Stimulated activated CD4-positive, alpha-beta T cell treated with anti-CD3 and anti-CD28 coated beads, TNF-alpha, amount 100 ng/mL, for 48 hours (primary cell): ENCODE measurements at regions not wholly inside any gene's neighbourhood (a gene's known extent, or its start where the extent isn't known, plus 50 kb on each side); places are given as distances from the start of the nearest gene placed in this dataset.
"Not testable (repeated sequence)": the region's sequence is repeated elsewhere in the genome, so short reads cannot be mapped to it uniquely, and the experiment has no call there.

Source experiments
- DNase-seq, 3 donors: peaks; one replicate each; pipeline ENCODE4 v3.0.0-alpha.2; 2020; ENCODE audit warnings: low read depth in 3 of 3

DNA sequence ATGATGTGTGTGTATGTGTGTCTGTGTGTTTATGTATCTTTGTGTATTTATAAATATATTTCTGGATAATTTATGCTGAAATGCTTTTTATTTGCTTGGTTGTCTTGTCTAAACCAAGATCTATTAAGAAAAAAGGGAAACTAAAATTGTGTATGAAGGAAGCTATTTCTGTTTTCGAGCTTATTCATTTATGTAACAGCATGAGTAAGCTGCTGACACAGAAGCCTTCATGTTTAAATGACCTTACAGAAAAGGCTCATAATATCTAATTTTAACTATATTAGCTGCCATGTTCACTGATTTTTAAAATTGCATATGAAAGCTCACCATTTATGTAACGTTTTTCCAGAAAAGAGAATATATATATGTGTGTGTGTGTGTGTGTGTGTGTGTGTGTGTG, 392.8 kb downstream of the PTH2R start:
- no peak for DNase-seq

GRCh38 chr2:208800887-208801286, 394.3 kb downstream of the PTH2R start:
- not testable (repeated sequence) for DNase-seq

- DNase-seq, result no peak
Observed at GRCh38 chr2:208807756-208808155, 401.2 kb downstream of the PTH2R start.

- not testable (repeated sequence) for DNase-seq
Observed at GRCh38 chr2:208811885-208812284, 405.3 kb downstream of the PTH2R start.

DNA sequence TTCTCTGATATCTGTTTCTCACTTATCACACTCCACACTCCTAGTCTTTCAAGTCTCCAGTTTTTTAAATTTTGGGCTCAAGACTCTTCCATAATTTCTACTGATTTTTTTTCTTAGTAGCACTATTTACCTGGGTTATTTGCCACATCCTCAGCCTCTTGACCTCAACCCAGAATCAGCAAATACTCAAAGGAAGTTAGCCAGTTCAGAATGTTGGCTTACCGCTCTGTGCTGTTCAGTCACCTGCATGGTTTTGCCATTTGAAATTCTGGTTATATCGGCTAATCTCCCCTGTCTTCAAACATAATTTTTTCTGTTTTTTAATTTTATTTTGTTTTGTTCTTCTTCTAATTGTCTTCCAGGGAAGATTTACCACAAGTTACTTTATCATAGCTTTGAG, 412.6 kb downstream of the PTH2R start:
- no peak for DNase-seq

DNA sequence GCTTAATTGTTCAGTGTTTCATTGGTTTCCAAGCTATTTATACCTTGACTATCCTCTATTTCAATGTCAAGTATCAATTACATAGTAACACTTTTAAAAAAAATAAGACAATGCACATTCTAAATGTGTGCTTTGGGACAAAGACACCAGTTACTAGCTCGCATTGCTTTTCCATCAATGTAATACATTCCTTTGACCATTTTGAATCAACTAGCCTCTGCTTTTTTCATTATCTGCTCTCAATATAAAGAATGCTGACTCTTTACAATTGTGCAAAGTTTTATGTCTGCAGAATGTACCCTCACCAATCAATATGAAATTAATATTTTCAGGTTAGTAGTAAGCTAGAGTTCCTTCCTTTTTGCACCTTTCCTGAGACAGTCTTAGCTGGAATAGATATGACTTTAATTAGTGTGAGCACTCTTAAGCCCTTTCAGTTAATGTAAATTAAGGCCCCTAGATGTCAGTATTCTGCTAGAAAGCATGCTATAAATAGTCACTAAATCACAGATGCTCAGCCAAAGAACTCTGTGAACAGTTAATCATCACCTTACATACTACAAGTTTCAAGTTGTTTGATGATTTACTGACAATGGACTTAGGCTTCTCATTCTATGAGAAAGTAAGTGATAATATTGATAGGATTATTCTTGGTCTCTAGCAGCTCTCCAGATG, 413.6 kb downstream of the PTH2R start:
- DNase-seq, result no peak

DNA sequence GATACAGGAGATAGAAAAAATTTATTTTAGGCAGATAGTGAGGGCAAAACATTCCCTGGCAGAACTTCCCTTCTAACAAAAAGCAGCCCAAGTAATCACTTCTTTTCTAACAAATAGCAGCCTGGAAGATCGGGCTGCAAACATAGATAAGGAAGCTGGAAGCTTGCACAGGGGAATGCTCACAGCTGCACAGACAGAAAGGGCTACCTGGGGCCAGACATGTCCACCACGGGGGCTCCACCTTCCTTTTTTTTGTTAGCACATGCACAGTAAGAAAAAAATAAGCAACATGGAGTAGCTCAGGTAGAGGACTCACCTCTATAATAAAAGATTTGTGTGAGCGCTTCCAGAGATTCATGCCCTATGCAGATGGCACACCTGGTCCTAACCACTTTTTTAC, 420.5 kb downstream of the PTH2R start:
- no peak for DNase-seq

DNA sequence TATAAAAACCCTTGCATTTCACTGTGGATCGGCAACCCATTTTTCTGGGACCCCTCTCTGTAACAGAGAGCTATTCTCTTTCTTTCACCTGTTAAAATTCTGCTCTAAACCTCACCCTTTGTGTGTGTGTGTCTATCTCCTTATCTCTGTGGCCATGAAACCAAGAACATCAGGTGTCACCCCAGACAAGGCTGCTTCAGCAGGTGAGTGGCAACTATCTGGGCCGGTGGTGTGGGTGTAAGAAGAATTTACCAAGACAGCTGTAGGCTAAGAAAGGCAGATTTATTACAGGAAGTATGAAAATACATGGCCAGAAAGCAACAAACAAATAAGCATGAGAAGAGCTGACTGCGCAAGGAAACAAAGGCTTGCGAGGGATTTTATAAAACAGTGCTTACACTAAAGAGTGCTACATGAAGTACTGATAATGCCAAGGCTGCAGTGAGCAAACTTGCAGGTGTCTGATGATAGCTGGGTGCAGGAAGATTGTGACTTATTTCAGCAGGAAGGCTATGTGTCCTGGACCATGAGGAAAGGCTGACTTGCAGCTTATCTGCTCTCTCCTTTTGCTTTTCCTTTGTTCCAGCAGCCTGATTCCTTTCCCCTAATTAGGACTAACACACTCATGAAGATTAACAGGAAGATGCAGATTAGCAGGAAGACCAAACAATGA, 421.1 kb downstream of the PTH2R start:
- DNase-seq, result no peak

DNA sequence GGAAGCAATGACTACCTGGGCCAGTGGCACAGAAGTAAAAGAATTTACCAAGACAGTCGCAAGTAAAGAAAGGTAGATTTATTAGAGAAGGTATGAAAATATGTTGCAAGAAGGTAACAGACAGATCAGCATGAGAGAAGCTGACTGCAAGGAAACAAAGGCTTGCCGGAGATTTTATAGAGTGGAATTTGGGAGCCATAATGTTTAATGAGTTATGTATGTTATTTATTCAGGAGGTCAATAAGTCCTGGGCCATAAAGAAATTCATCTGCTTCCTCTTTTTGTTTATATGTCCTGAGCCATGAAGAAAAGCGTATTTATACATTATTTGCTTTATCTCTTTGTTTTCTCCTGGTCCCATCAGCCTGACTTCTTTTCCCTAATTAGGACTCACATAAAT, 423.6 kb downstream of the PTH2R start:
- DNase-seq, result no peak

DNA sequence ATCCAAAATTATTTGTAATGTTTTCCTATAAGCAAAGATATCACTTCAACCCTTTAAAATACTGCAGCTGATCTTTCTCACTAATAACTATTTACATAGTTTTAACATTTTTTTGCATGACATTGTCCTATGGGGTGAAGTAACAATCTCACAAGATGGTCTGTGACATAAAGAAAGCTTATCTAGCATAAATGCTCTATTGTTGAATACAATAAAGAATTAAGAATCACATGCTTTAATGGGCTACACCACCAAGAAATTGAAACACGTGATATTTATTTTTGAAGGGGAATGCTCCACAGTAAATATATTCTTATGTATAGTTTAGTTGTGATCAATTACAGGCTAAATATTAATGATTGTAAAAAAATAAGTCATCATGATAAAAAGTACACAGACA, 441.1 kb downstream of the PTH2R start:
- no peak for DNase-seq

- DNase-seq, result no peak
Observed at GRCh38 chr2:208854717-208855116, 448.1 kb downstream of the PTH2R start.

GRCh38 chr2:208867374-208867773, 460.8 kb downstream of the PTH2R start:
- no peak for DNase-seq

DNA sequence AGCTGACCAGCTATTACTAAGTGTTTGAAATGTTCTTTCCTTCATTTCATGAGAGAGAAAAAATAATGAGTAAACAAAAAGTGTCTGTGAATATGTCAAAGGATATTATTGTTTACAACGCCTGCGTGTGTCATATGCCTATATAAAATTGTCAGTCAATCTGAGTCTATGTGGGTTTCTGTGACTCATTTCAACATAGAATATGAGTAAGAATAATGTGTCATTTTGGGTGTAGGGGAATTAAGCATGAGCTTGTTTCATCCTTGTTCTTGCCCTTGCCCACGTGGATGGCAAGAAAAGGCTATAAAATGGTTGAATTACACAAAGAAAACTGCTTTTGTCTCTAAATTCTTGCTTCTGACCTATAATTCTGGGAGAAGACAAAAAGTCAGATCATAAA, 466.0 kb downstream of the PTH2R start:
- no peak for DNase-seq

DNA sequence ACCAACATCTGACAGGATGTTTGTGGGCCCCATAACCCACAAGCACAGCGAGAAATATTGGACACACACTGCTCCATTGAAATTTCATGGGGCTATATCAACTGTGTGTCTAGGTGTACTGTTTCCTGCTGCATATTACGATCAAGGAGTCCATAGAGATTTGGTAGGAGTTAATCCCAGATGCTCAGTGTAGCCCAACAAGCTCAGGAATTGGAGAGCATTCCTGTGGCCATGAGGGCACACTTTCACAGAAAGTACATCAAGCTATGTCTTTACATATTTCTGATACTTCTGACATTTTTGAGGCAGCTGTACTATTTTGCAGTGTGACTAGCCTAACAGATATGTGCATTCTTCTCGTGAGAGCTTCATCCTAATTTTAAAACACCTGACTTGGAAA, 473.1 kb downstream of the PTH2R start:
- no peak for DNase-seq

- DNase-seq, result no peak
Observed at GRCh38 chr2:208880171-208880570, 473.6 kb downstream of the PTH2R start.

DNA sequence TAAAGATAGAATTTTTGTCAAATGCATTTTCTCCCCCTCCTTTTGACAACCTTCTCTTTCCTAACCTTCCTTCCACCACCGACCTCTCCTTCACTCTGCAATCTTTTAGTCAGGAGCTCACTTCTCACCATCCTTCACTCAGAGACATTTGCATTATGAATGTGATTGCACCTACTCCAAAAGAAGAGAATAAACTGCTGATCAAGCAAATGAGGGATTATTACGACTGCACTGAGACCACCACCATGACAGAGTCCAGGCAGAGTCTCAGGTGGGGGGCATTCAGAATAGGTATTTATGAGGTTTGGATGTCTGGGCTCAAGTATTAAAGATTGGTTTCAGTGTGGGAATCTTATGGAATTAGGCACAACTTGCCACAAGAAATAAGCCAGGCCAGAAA, 483.9 kb downstream of the PTH2R start:
- DNase-seq, result no peak

GRCh38 chr2:208892203-208892602, 485.6 kb downstream of the PTH2R start:
- DNase-seq, result no peak

DNA sequence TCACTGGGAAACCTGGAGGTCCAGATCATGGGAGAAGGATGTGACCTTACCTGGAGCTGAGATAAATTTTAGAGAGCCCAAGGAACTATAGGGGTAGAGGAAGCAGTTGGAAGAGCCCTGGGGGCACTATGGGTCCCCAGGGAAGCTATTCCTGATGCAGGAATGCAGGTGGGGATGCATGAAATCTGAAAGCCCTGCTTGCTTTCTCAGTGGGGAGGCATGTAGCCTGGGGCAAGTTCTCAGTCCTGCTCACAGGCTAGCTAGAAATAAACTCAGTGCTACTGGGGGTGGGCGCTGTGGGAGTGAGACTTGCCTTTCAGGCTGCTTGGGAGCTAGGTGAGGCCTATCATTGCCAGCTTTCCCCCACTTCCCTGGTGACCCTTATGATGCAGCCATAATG, 499.7 kb downstream of the PTH2R start:
- DNase-seq, result no peak

- no peak for DNase-seq
Observed at GRCh38 chr2:208915401-208915800, 508.4 kb upstream of the MAP2 start.

DNA sequence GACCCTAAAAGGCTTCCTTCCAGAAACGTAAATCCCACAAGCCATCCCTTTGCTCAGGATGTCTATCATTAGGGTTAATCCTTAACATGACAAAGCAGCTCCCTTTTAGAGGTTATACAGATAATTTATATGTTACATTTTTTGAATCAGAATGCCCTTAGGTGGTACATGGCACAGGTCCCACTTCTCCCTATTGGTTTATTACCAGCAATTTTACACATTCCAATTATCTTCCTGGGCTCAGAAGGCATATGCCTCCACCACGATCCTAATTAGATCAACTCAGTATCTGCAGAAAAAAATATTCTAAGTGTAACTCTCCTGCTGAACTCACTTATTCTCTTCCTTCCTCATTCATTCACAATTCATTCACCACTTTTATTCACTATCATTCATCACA, 507.0 kb upstream of the MAP2 start:
- DNase-seq, result no peak

GRCh38 chr2:208921358-208921757, 502.5 kb upstream of the MAP2 start:
- DNase-seq, result not testable (repeated sequence)

GRCh38 chr2:208927867-208928266, 496.0 kb upstream of the MAP2 start:
- DNase-seq, result no peak

DNA sequence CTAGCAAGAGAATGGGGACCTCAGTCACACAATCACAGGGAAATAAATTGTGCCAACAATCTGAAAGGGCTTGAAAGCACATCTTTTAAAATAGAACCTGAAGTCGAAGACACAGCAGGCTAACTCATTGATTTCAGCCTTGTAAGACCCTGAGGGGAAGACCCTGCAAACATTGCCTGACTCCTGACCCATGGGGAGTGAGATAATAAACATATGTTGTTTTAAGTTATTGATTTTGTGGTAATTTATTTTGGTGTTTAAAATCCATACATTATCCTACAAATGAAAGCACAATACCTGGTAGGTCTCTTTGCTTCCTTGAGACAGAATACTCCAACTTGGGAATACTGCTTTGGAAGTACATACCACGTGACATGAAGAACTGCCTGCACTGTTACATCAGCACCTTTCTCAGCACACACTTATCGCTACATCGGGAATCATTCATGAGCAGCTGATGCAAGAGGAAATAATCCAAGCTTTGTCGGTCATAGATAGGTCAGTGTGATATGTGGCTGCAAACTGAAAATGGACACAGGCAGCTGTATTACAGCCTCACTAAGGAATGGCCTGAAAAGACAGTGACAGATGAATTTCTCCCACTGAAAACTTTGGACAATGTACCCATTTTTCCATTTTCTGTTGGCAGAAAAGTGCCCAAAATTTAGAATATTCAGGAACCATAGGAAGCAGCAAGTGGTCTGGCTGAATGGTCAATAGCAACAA, 494.5 kb upstream of the MAP2 start:
- no peak for DNase-seq
